ENCODE measurements at regions not wholly inside any gene's neighbourhood (a gene's known extent, or its start where the extent isn't known, plus 50 kb on each side); places are given as distances from the start of the nearest gene placed in this dataset.

DNA sequence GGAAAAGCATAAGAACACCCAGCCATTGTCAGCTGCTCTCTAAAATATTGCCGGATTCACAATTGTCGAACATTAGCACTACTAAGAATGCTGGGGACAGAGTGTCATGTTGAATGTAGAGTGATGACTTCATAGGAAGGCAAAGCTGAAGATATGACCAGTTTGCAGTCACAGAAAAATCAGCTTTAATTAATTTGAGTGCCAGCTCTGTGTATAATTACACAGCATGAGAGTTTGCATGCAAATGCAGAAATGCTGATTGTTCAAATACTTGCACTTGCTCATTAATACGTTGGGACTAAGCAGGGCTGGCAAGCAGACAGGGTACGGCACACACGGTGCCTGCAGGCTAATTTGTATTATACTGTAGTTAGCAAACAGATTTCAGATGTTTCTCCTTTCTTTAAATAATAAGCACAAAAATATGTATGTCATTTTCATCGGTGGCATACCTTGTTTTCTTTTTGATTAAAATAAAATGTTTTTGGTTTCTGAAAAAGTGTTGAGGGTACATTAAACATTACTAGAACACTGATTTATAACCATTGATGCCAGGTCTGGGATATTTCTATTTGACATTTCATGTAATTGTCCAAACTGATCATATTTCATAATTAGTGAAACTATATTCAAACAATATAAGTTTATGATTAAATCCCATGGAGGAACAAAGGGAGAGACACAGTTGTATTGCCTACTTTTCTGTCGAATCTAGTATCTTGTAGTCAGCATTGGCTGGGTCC is 99.8 kb upstream of the ADGRL2 start:
- Histone ChIP-seq H3K36me3 (no peaks in the 10 kb centered on the region), H3K4me1 (no peaks in the 10 kb centered on the region), H3K9me3 (no peaks in the 10 kb centered on the region), H3K27me3 (no peaks in the 10 kb centered on the region), H3K27ac (no peak overlapping the region), H3K4me3 (no peak overlapping the region)
- TF ChIP-seq, protein P1, sequence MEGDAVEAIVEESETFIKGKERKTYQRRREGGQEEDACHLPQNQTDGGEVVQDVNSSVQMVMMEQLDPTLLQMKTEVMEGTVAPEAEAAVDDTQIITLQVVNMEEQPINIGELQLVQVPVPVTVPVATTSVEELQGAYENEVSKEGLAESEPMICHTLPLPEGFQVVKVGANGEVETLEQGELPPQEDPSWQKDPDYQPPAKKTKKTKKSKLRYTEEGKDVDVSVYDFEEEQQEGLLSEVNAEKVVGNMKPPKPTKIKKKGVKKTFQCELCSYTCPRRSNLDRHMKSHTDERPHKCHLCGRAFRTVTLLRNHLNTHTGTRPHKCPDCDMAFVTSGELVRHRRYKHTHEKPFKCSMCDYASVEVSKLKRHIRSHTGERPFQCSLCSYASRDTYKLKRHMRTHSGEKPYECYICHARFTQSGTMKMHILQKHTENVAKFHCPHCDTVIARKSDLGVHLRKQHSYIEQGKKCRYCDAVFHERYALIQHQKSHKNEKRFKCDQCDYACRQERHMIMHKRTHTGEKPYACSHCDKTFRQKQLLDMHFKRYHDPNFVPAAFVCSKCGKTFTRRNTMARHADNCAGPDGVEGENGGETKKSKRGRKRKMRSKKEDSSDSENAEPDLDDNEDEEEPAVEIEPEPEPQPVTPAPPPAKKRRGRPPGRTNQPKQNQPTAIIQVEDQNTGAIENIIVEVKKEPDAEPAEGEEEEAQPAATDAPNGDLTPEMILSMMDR (IDR thresholded peaks at IDR 0.05): no peak
- no peak for TF ChIP-seq POLR2AphosphoS5 (IDR thresholded peaks at IDR 0.05)
- TF ChIP-seq POLR2A (IDR thresholded peaks at IDR 0.05): no peak
- intact Hi-C loops (cut with DNase I; ENCODE audit: low total_unique reads): no loop called here
- DNase-seq (ENCODE audit: low spot score in 2 of 2): no peak

DNA sequence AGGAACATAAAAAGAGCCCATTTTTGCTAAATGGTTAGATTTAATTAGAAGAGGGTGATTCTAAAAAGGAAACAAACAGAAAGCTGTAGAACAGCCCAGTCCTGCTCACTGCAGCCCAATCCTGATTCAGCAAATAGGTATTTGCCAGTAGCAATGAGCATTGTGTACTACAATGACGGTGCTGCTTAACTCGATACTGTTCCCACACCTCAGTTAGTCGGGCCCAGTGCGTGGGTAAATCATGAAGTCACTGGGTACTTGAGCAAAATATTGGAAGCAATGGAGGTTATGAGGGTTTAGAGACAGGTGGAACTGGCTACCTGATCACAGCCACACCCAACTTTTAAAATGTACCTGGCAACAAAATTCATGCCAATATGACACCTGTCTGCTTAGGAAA is 101.5 kb upstream of the ADGRL2 start:
- H3K36me3 ChIP-seq: no peaks in the 10 kb centered on the region
- no peaks in the 10 kb centered on the region for H3K9me3 ChIP-seq
- H3K4me1 ChIP-seq: no peaks in the 10 kb centered on the region
- peak overlapping the region in 1 of 2 donors; percentile 58 for H3K27ac ChIP-seq
- DNase-seq (ENCODE audit: low spot score in 2 of 2): peak in 1 of 2 donors; percentile 23
- no peaks in the 10 kb centered on the region for H3K27me3 ChIP-seq
- TF ChIP-seq POLR2AphosphoS5 (IDR thresholded peaks at IDR 0.05) (no peak), POLR2A (IDR thresholded peaks at IDR 0.05) (no peak)
- TF ChIP-seq, protein P1 (IDR thresholded peaks at IDR 0.05): no peak
- intact Hi-C loops (cut with DNase I; ENCODE audit: low total_unique reads): no loop called here
- H3K4me3 ChIP-seq: no peak overlapping the region

DNA sequence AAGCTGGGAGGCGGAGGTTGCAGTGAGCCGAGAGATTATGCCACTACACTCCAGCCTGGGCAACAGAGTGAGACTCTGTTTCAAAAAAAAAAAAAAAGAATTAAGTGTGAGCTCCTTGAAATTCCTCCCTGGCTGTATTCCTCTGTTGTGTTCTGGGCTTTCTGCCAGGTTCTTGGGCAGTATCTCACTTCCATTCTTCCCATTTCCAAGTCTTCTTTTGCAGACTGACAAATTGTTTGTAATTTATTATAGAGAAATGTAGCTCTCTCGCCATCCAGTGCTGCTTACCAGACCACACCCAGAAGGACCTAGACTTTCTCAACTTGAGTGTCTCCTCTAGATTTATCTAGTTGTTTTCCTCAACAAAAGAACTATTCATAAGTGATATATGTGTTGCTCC is 105.0 kb upstream of the ADGRL2 start:
- peaks cover 0 to under 1% of the 10 kb centered on the region in 2 donors for H3K4me1 ChIP-seq
- no peaks in the 10 kb centered on the region for H3K27me3 ChIP-seq
- no peaks in the 10 kb centered on the region for H3K36me3 ChIP-seq
- no peak overlapping the region for H3K4me3 ChIP-seq
- TF ChIP-seq POLR2AphosphoS5 (IDR thresholded peaks at IDR 0.05) (no peak), POLR2A (IDR thresholded peaks at IDR 0.05) (no peak)
- TF ChIP-seq, protein P1 (IDR thresholded peaks at IDR 0.05): no peak
- no peaks in the 10 kb centered on the region for H3K9me3 ChIP-seq
- intact Hi-C loops (cut with DNase I; ENCODE audit: low total_unique reads): no loop called here
- DNase-seq (ENCODE audit: low spot score in 2 of 2): no peak
- no peak overlapping the region for H3K27ac ChIP-seq

DNA sequence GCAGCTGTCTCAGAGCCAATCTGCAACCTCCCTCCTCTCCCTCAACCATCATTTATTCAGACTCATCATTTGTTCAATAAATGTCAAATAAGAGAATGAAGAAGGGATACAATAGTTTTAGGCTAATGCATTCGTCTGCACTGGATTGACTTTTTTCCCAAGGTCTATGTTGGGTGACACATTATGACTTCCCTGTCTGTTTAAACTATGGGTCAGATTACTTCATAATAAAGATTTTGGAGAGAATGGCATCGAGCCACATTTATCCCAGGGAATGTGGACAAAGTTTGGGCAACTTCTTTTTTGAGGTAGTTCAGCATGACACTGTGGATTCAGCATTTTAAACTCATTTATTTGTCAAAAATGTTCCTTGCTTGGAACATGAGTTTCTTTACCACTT is 107.4 kb upstream of the ADGRL2 start:
- peaks cover 0 to 3% of the 10 kb centered on the region in 2 donors for H3K4me1 ChIP-seq
- no peak overlapping the region for H3K4me3 ChIP-seq
- H3K27me3 ChIP-seq: no peaks in the 10 kb centered on the region
- H3K27ac ChIP-seq: no peak overlapping the region
- H3K36me3 ChIP-seq: no peaks in the 10 kb centered on the region
- intact Hi-C loops (cut with DNase I; ENCODE audit: low total_unique reads): no loop called here
- H3K9me3 ChIP-seq: no peaks in the 10 kb centered on the region
- no peak for DNase-seq (ENCODE audit: low spot score in 2 of 2)
- TF ChIP-seq, protein P1 (IDR thresholded peaks at IDR 0.05): no peak
- TF ChIP-seq POLR2A (IDR thresholded peaks at IDR 0.05) (no peak), POLR2AphosphoS5 (IDR thresholded peaks at IDR 0.05) (no peak)

DNA sequence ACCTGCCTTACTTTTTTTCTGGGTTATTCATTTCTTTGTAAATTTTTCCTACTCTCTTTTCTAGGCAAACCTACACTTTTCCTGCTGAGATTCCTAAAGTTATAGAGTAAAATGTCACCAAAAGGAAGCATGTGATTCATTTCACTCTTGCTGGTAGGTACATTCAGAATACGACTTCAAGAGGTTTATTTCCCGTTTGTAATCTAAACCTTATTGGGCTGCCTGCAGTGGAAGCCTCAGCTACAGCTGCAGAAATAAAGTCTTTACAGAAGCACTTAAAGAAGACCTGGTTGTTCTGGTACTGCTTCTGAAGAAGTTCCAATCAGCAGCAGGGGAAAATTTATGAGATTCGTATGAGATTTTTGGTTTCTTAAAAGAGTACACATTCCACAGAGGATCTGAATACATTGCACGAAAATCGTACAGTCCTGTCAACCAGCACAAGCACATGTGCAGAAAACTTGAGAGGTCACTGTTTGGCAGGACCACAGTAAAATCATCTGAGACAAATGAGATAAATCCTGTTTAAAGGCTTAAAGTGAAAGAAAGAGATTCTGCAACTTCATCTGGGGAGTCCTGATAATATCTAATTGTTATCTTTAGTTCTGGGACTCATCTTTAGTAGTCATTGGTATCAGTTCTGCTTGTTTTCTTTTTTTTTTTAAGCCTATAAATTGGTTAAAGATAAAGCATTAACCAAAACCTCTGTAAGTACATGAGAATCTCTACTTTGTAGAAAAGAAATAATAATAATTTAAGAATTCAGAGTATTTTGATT is 109.9 kb upstream of the ADGRL2 start:
- no peak for DNase-seq (ENCODE audit: low spot score in 2 of 2)
- intact Hi-C loops (cut with DNase I; ENCODE audit: low total_unique reads): no loop called here
- H3K27me3 ChIP-seq: no peaks in the 10 kb centered on the region
- no peaks in the 10 kb centered on the region for H3K36me3 ChIP-seq
- H3K4me1 ChIP-seq: peaks cover 0 to 3% of the 10 kb centered on the region in 2 donors
- peaks cover 0 to 4% of the 10 kb centered on the region in 2 donors for H3K9me3 ChIP-seq
- H3K27ac ChIP-seq: no peak overlapping the region
- H3K4me3 ChIP-seq: no peak overlapping the region
- TF ChIP-seq, protein P1 (IDR thresholded peaks at IDR 0.05): no peak
- no peak for TF ChIP-seq POLR2A (IDR thresholded peaks at IDR 0.05)
- no peak for TF ChIP-seq POLR2AphosphoS5 (IDR thresholded peaks at IDR 0.05)

All from breast epithelium (tissue), 4 donors.